Neural progenitor cell (in vitro differentiated cells): ENCODE measurements at regions not wholly inside any gene's neighbourhood (a gene's known extent, or its start where the extent isn't known, plus 50 kb on each side); places are given as distances from the start of the nearest gene placed in this dataset.

Source experiments
- DNase-seq: peaks from one replicate; pipeline ENCODE4 v3.0.0-alpha.2; 2016; ENCODE audit warnings: low spot score
- H2AFZ ChIP-seq: fragments of 200-600 bp; sonication (generic); replicated peaks from 2 replicates; pipeline ENCODE4 v1.6.1; 2016; ENCODE audit warnings: antibody characterized with exemption
- H3F3A ChIP-seq: fragments of 200-600 bp; sonication (generic); 2 replicates; pipeline ENCODE4 v1.6.1; 2016; ENCODE audit warnings: antibody characterized with exemption, low read depth
- H3K27ac ChIP-seq: fragments of 200-600 bp; sonication (generic); 2 replicates; pipeline ENCODE4 v1.5.1; 2016; ENCODE audit warnings: mild to moderate bottlenecking
- H3K27me3 ChIP-seq: fragments of 200-600 bp; sonication (generic); 2 replicates; pipeline ENCODE4 v1.6.1; 2016; ENCODE audit warnings: mild to moderate bottlenecking, moderate library complexity
- H3K36me3 ChIP-seq: fragments of 200-600 bp; sonication (generic); 2 replicates; pipeline ENCODE4 v1.5.1; 2016
- H3K4me1 ChIP-seq: fragments of 200-600 bp; sonication (generic); 2 replicates; pipeline ENCODE4 v1.6.1; 2016; ENCODE audit warnings: mixed run types
- H3K4me2 ChIP-seq: fragments of 200-600 bp; sonication (generic); 2 replicates; pipeline ENCODE4 v1.6.1; 2016
- H3K4me3 ChIP-seq: fragments of 200-600 bp; sonication (generic); 2 replicates; pipeline ENCODE4 v1.5.1; 2016
- H3K79me2 ChIP-seq: fragments of 200-600 bp; sonication (generic); 2 replicates; pipeline ENCODE4 v1.6.1; 2016; ENCODE audit warnings: low read depth
- H3K9ac ChIP-seq: fragments of 200-600 bp; sonication (generic); 2 replicates; pipeline ENCODE4 v1.6.1; 2016
- H3K9me3 ChIP-seq: fragments of 200-600 bp; sonication (generic); 2 replicates; pipeline ENCODE4 v1.5.1; 2016; ENCODE audit warnings: low read depth
- H4K20me1 ChIP-seq: fragments of 200-600 bp; sonication (generic); 2 replicates; pipeline ENCODE4 v1.6.1; 2016; ENCODE audit warnings: low read depth
- H3K27ac Mint-ChIP-seq: 3 replicates; pipeline ENCODE4 v1.8.0; 2021; ENCODE audit warnings: mixed read lengths
- H3K27me3 Mint-ChIP-seq: 2 replicates; pipeline ENCODE4 v1.8.0; 2022; ENCODE audit warnings: low read depth, mild to moderate bottlenecking, inconsistent platforms, moderate library complexity, mixed read lengths; ENCODE audit not compliant: insufficient read depth
- H3K36me3 Mint-ChIP-seq: 3 replicates; pipeline ENCODE4 v1.8.0; 2021; ENCODE audit warnings: mixed read lengths
- H3K4me1 Mint-ChIP-seq: 3 replicates; pipeline ENCODE4 v1.8.0; 2021; ENCODE audit warnings: mixed read lengths
- H3K4me3 Mint-ChIP-seq: 3 replicates; pipeline ENCODE4 v1.8.0; 2021; ENCODE audit warnings: mild to moderate bottlenecking, moderate library complexity, mixed read lengths
- H3K9me3 Mint-ChIP-seq: 3 replicates; pipeline ENCODE4 v1.8.0; 2020; ENCODE audit warnings: mixed read lengths
- EZH2 ChIP-seq: fragments of 200-600 bp; sonication (generic); IDR thresholded peaks from 2 replicates; pipeline ENCODE4 v1.6.1; 2017; ENCODE audit warnings: antibody characterized with exemption, mild to moderate bottlenecking, moderate library complexity
- EZH2phosphoT487 ChIP-seq: fragments of 200-600 bp; sonication (generic); IDR thresholded peaks from 2 replicates; pipeline ENCODE4 v1.6.1; 2017; ENCODE audit warnings: antibody characterized with exemption
- TF ChIP-seq, protein P1 (sequence below): fragments of 200-600 bp; sonication (generic); IDR thresholded peaks from 2 replicates; pipeline ENCODE4 v1.5.1; 2017; ENCODE audit warnings: antibody characterized with exemption, mild to moderate bottlenecking

DNA sequence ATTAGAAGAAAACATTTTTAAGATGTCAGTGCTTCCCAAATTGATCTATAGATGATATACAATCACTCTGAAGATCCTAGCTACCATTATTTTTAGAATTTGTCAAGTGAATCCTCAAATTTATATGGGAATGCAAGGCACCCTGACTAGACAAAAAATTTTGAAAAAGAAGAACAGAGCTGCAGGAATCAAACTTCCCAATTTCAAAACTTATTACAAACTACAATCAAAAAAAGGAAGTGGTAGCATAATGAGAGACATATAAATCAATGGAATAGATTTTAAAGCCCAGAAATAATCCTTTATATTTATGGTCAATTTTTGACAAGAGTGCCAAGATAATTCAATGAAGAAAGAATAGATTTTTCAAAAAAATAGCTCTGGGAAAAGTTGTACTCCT, 198.3 kb upstream of the KCNJ16 start:
- no peak overlapping the region for H3K4me3 ChIP-seq
- no peak overlapping the region for H3K4me2 ChIP-seq
- no peak overlapping the region for H3K27ac ChIP-seq
- H3K27me3 Mint-ChIP-seq: no peaks in the 10 kb centered on the region
- H3K9ac ChIP-seq: no peak overlapping the region
- TF ChIP-seq, protein P1, sequence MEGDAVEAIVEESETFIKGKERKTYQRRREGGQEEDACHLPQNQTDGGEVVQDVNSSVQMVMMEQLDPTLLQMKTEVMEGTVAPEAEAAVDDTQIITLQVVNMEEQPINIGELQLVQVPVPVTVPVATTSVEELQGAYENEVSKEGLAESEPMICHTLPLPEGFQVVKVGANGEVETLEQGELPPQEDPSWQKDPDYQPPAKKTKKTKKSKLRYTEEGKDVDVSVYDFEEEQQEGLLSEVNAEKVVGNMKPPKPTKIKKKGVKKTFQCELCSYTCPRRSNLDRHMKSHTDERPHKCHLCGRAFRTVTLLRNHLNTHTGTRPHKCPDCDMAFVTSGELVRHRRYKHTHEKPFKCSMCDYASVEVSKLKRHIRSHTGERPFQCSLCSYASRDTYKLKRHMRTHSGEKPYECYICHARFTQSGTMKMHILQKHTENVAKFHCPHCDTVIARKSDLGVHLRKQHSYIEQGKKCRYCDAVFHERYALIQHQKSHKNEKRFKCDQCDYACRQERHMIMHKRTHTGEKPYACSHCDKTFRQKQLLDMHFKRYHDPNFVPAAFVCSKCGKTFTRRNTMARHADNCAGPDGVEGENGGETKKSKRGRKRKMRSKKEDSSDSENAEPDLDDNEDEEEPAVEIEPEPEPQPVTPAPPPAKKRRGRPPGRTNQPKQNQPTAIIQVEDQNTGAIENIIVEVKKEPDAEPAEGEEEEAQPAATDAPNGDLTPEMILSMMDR: no peak
- TF ChIP-seq EZH2: no peak
- TF ChIP-seq EZH2phosphoT487: no peak
- H3K36me3 ChIP-seq: no peaks in the 10 kb centered on the region
- peaks cover 7% of the 10 kb centered on the region for H3K4me1 ChIP-seq
- no peak overlapping the region for H3K4me3 Mint-ChIP-seq
- no peaks in the 10 kb centered on the region for H3K9me3 ChIP-seq
- no peak overlapping the region for H3K27ac Mint-ChIP-seq
- H3K4me1 Mint-ChIP-seq: peaks cover 2% of the 10 kb centered on the region
- peaks cover 4% of the 10 kb centered on the region for H3K9me3 Mint-ChIP-seq
- H3K36me3 Mint-ChIP-seq: peaks cover 2% of the 10 kb centered on the region
- H3F3A ChIP-seq: no peaks in the 10 kb centered on the region
- H2AFZ ChIP-seq: no peak overlapping the region
- H3K79me2 ChIP-seq: no peaks in the 10 kb centered on the region
- DNase-seq: no peak
- no peaks in the 10 kb centered on the region for H3K27me3 ChIP-seq
- no peaks in the 10 kb centered on the region for H4K20me1 ChIP-seq

DNA sequence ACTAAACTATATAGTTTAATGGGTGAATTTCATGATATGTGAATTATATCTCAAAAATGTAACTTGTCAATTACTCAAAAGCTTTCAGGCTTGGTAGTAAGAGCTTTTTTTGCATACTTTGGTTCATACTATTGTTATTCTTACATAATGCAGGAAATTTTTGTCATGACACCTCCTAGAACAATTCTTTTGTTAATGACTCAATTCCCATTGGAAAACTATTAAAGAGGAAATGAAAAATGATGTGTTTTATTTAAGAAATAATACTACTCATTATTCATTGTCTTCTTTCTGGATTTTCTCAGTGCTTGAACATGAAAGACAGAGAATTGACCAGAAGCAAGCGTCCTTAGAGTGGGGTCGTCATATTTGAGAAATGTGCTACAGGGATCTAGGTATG, 196.4 kb upstream of the KCNJ16 start:
- Mint-ChIP-seq H3K9me3 (peaks cover 4% of the 10 kb centered on the region), H3K27me3 (no peaks in the 10 kb centered on the region), H3K36me3 (peaks cover 2% of the 10 kb centered on the region), H3K27ac (no peak overlapping the region), H3K4me3 (no peak overlapping the region), H3K4me1 (no peaks in the 10 kb centered on the region)
- Histone ChIP-seq H3K27me3 (no peaks in the 10 kb centered on the region), H3K4me1 (peaks cover 5% of the 10 kb centered on the region), H3F3A (no peaks in the 10 kb centered on the region), H3K36me3 (no peaks in the 10 kb centered on the region), H3K9me3 (no peaks in the 10 kb centered on the region), H3K4me2 (no peak overlapping the region), H3K9ac (no peak overlapping the region), H4K20me1 (no peaks in the 10 kb centered on the region), H3K79me2 (no peaks in the 10 kb centered on the region), H3K4me3 (no peak overlapping the region), H2AFZ (no peak overlapping the region), H3K27ac (no peak overlapping the region)
- TF ChIP-seq, protein P1: no peak
- TF ChIP-seq EZH2 (no peak), EZH2phosphoT487 (no peak)
- DNase-seq: no peak

GRCh38 chr17:69879576-69879975, 195.4 kb upstream of the KCNJ16 start:
- Mint-ChIP-seq H3K27ac (no peak overlapping the region), H3K27me3 (no peaks in the 10 kb centered on the region), H3K36me3 (peaks cover 2% of the 10 kb centered on the region), H3K9me3 (peaks cover 4% of the 10 kb centered on the region), H3K4me3 (no peak overlapping the region), H3K4me1 (no peaks in the 10 kb centered on the region)
- Histone ChIP-seq H3K9ac (no peak overlapping the region), H3F3A (no peaks in the 10 kb centered on the region), H3K4me1 (no peaks in the 10 kb centered on the region), H3K27me3 (no peaks in the 10 kb centered on the region), H3K4me2 (no peak overlapping the region), H3K36me3 (no peaks in the 10 kb centered on the region), H3K27ac (no peak overlapping the region), H4K20me1 (no peaks in the 10 kb centered on the region), H3K4me3 (no peak overlapping the region), H3K9me3 (no peaks in the 10 kb centered on the region), H3K79me2 (no peaks in the 10 kb centered on the region), H2AFZ (no peak overlapping the region)
- TF ChIP-seq, protein P1: no peak
- no peak for DNase-seq
